K562 (cell line): ENCODE measurements at regions not wholly inside any gene's neighbourhood (a gene's known extent, or its start where the extent isn't known, plus 50 kb on each side); places are given as distances from the start of the nearest gene placed in this dataset.

Source experiments
- ATAC-seq: fragments of 200-7000 bp; cut with Tn5 transposase; 3 replicates; pipeline ENCODE4 v1.9.1; 2020; ENCODE audit warnings: moderate library complexity
- BruUV-seq: library from RNA; stranded (reverse); fragments of 400-500 nt; replicated peaks from 2 replicates; lab custom pipeline; 2021; lab: Mats Ljungman, UMichigan
- CTCF ChIA-PET: fragments of 300-600 bp; formaldehyde crosslinking; extraction: SDS; loops from one replicate; lab custom pipeline; 2021; ENCODE audit warnings: low intra/inter-chr PET ratio; lab: Yijun Ruan, JAX
- POLR2A ChIA-PET: fragments of 300-600, 350-650 bp; sonication (Branson Sonifier 250); formaldehyde crosslinking; extraction: SDS; loops from one replicate; lab custom pipeline; 2021; ENCODE audit warnings: antibody characterized with exemption, inconsistent platforms; lab: Yijun Ruan, JAX
- DNase-seq, 4 experiments: peaks; one replicate each; pipeline versions ENCODE4 v3.0.0 to v3.0.0-alpha.2; 2011 to 2018; ENCODE audit warnings: low spot score in 3 of 4, mixed read lengths in 3 of 4; ENCODE audit errors: extremely low read depth in 1 of 4
- FAIRE-seq: peaks from 2 replicates; lab custom pipeline; 2011; peaks lifted over from hg19 to GRCh38; lab: Jason Lieb, UNC
- H2AFZ ChIP-seq: 2 replicates; pipeline ENCODE4 v1.6.0; 2011; ENCODE audit warnings: low read depth, low read length, control low read depth, inconsistent platforms
- H3K27ac ChIP-seq: fragments of 200-600 bp; 3 replicates; pipeline ENCODE4 v1.8.0; 2011; ENCODE audit warnings: low read depth, mild to moderate bottlenecking, control low read depth, inconsistent platforms, low read length, moderate library complexity, mixed read lengths; ENCODE audit errors: extremely low read depth
- H3K27me3 ChIP-seq, 2 experiments: fragments of 300-600 bp in 1 of 2; 2 replicates in 1 of 2; 3 replicates in 1 of 2; pipeline versions ENCODE4 v1.6.0 to v1.8.0; 2011; ENCODE audit warnings: inconsistent platforms in 2 of 2, low read length in 2 of 2, mild to moderate bottlenecking in 1 of 2, mixed read lengths in 1 of 2, moderate library complexity in 1 of 2; ENCODE audit not compliant: control insufficient read depth in 2 of 2, insufficient read depth in 2 of 2
- H3K36me3 ChIP-seq: fragments of 300-600 bp; 3 replicates; pipeline ENCODE4 v1.8.0; 2011; ENCODE audit warnings: mild to moderate bottlenecking, low read length, inconsistent platforms; ENCODE audit not compliant: control insufficient read depth, insufficient read depth
- H3K4me1 ChIP-seq, 2 experiments: fragments of 200-600 bp in 1 of 2; replicated peaks in 1 of 2; 2 replicates in 1 of 2; 3 replicates in 1 of 2; pipeline versions ENCODE4 v1.5.1 to v1.8.0; 2011; ENCODE audit warnings: inconsistent platforms in 2 of 2, low read length in 2 of 2, mild to moderate bottlenecking in 1 of 2, mixed read lengths in 1 of 2, moderate library complexity in 1 of 2; ENCODE audit not compliant: control insufficient read depth in 2 of 2, insufficient read depth in 2 of 2
- H3K4me2 ChIP-seq: 2 replicates; pipeline ENCODE4 v1.6.1; 2011; ENCODE audit warnings: low read length, control low read depth, inconsistent platforms, mixed read lengths; ENCODE audit not compliant: insufficient read depth
- H3K4me3 ChIP-seq: fragments of 200-600 bp; sonication (generic), shearing (Covaris generic); 2 replicates; pipeline ENCODE4 v1.5.1; 2016; ENCODE audit warnings: control low read depth, inconsistent platforms
- H3K79me2 ChIP-seq: fragments of 200-600 bp; 3 replicates; pipeline ENCODE4 v1.8.0; 2011; ENCODE audit warnings: low read length, inconsistent platforms; ENCODE audit not compliant: control insufficient read depth, insufficient read depth
- H3K9ac ChIP-seq, 2 experiments: 2 replicates each; pipeline versions ENCODE4 v1.6.0 to v1.6.1; 2011; ENCODE audit warnings: low read depth in 2 of 2, low read length in 2 of 2, control low read depth in 1 of 2, inconsistent platforms in 1 of 2, mild to moderate bottlenecking in 1 of 2, mixed read lengths in 1 of 2; ENCODE audit not compliant: insufficient read depth in 1 of 2
- H3K9me1 ChIP-seq: one replicate; pipeline ENCODE4 v1.6.0; 2011; ENCODE audit warnings: inconsistent platforms, mild to moderate bottlenecking, low read length, moderate library complexity; ENCODE audit not compliant: control insufficient read depth, insufficient read depth
- H3K9me3 ChIP-seq: replicated peaks from 2 replicates; pipeline ENCODE4 v1.5.1; 2011; ENCODE audit warnings: low read depth, low read length, inconsistent platforms; ENCODE audit not compliant: control insufficient read depth, insufficient read depth
- H4K20me1 ChIP-seq: replicated peaks from 2 replicates; pipeline ENCODE4 v1.6.1; 2011; ENCODE audit warnings: low read length, inconsistent platforms, mixed read lengths; ENCODE audit not compliant: control insufficient read depth, insufficient read depth
- BRD4 ChIP-seq: fragments of 200-600 bp; sonication (generic); IDR thresholded peaks from 2 replicates; pipeline ENCODE4 v1.6.1; 2017; ENCODE audit warnings: inconsistent platforms
- FOXM1 ChIP-seq, 2 experiments: fragments of 450-650 bp in 1 of 2; sonication (generic) in 1 of 2; formaldehyde crosslinking in 1 of 2; IDR thresholded peaks; 2 replicates each; pipeline versions ENCODE4 v1.6.1 to v1.9.0; 2017 to 2022; ENCODE audit warnings: low read depth in 2 of 2, mild to moderate bottlenecking in 2 of 2, missing genetic modification reagents in 1 of 2, moderate library complexity in 1 of 2
- MLLT1 ChIP-seq, 2 experiments: fragments of 450-650 bp; IDR thresholded peaks; 2 replicates each; pipeline ENCODE4 v1.6.1; 2016
- MLX ChIP-seq, 2 experiments: fragments of 450-650 bp in 1 of 2; sonication (generic) in 1 of 2; formaldehyde crosslinking; conservative IDR thresholded peaks; 2 replicates each; pipeline versions ENCODE4 v1.4.0 to v1.8.1; 2020 to 2022; ENCODE audit warnings: mild to moderate bottlenecking in 1 of 2, missing genetic modification reagents in 1 of 2
- MYC ChIP-seq, 2 experiments: fragments of 250-450 bp in 1 of 2; sonication (Bioruptor Pico) in 1 of 2; IDR thresholded peaks; 2 replicates each; pipeline versions ENCODE4 v1.5.1 to v1.6.1; 2012 to 2021; ENCODE audit warnings: low read depth in 2 of 2, borderline replicate concordance in 1 of 2, improper control_type of control experiment in 1 of 2, low read length in 1 of 2, mild to moderate bottlenecking in 1 of 2, moderate library complexity in 1 of 2
- RAD21 ChIP-seq, 2 experiments: fragments of 250-450 bp in 1 of 2; fragments of 450-650 bp in 1 of 2; sonication (Bioruptor Pico) in 1 of 2; formaldehyde crosslinking in 1 of 2; IDR thresholded peaks in 1 of 2; conservative IDR thresholded peaks in 1 of 2; 2 replicates each; pipeline versions ENCODE4 v1.4.0 to v1.8.0; 2020 to 2022; ENCODE audit warnings: mild to moderate bottlenecking in 2 of 2, moderate library complexity in 1 of 2
- RHOXF2B ChIP-seq: fragments of 250-450 bp; sonication (Bioruptor Pico); conservative IDR thresholded peaks from 2 replicates; pipeline ENCODE4 v1.5.1; 2021
- ZBED1 ChIP-seq: IDR thresholded peaks from 2 replicates; pipeline ENCODE4 v1.6.1; 2014
- ZNF384 ChIP-seq: IDR thresholded peaks from 2 replicates; pipeline ENCODE4 v1.6.1; 2012; ENCODE audit warnings: low read depth, low read length, improper control_type of control experiment
- ZNF445 ChIP-seq: fragments of 250-450 bp; sonication (Bioruptor Pico); IDR thresholded peaks from 2 replicates; pipeline ENCODE4 v1.4.0; 2020; ENCODE audit warnings: low read depth, mild to moderate bottlenecking, moderate library complexity
- ZNF584 ChIP-seq: fragments of 200-800 bp; sonication (Bioruptor generic); IDR thresholded peaks from 2 replicates; pipeline ENCODE4 v1.6.1; 2016; ENCODE audit warnings: low read depth, mild to moderate bottlenecking, missing genetic modification characterization, missing compliant biosample characterization
- ZNF592 ChIP-seq: fragments of 450-650 bp; IDR thresholded peaks from 2 replicates; pipeline ENCODE4 v1.6.1; 2017; ENCODE audit warnings: antibody characterized with exemption, mild to moderate bottlenecking
- WGBS: fragments of 100-300 bp; shearing (Covaris generic); methylation state at CpG from one replicate; pipeline ENCODE4 v1.1.6; 2016; ENCODE audit warnings: low coverage, mixed read lengths; ENCODE audit not compliant: insufficient coverage; ENCODE audit errors: missing lambda C conversion rate; 5-methylcytosine and 5-hydroxymethylcytosine counted together
- in situ Hi-C: fragments of 300-500 bp; cut with MboI; formaldehyde crosslinking; loops from 4 replicates; pipeline ENCODE4 v1.15.0; 2018; ENCODE audit warnings: inconsistent platforms, mixed read lengths
- intact Hi-C: fragments of 100-400 bp; cut with micrococcal nuclease; formaldehyde crosslinking; loops from 2 replicates; pipeline ENCODE4 v1.14.2; 2022

GRCh38 chr12:73361156-73361863, 1089.1 kb downstream of the TRHDE start (continued):
- no peak for TF ChIP-seq MLX (CRISPR knock-in tag; conservative IDR thresholded peaks at IDR 0.05)
- no peak for TF ChIP-seq BRD4

- no peaks in the 10 kb centered on the region for H3K36me3 ChIP-seq
- H3K79me2 ChIP-seq = no peaks in the 10 kb centered on the region
- ChIA-PET POLR2A (no interaction called here), CTCF (no interaction called here)
- no peaks in the 10 kb centered on the region for H3K9me1 ChIP-seq
- no peaks in the 10 kb centered on the region for H3K27me3 ChIP-seq
- H3K9me3 ChIP-seq = no peaks in the 10 kb centered on the region; the same call in 1 of the 2 replicates
- no peak for DNase-seq
- no peaks in the 10 kb centered on the region for H4K20me1 ChIP-seq
- H3K4me2 ChIP-seq = no peak overlapping the region
- no peak for FAIRE-seq
- no peak overlapping the region for H3K27ac ChIP-seq
- H2AFZ ChIP-seq = no peak overlapping the region
- no peak overlapping the region for H3K4me3 ChIP-seq
- in situ Hi-C loops (no loop called here), intact Hi-C loops (no loop called here)
- no peak overlapping the region for H3K9ac ChIP-seq
- no TSS peak for BruUV-seq
- H3K4me1 ChIP-seq = no peaks in the 10 kb centered on the region
- ATAC-seq = no peak
- WGBS = 3% methylated on average over 4 of the region's 4 CpGs
- no peak for TF ChIP-seq ZNF384
- no peak for TF ChIP-seq ZNF592
- no peak for TF ChIP-seq RHOXF2B (CRISPR knock-in tag)
- TF ChIP-seq MYC (IDR thresholded peaks at IDR 0.05; ENCODE audit: low read depth, low read length) = no peak
- no peak for TF ChIP-seq MYC (CRISPR knock-in tag; IDR thresholded peaks at IDR 0.05; ENCODE audit: borderline replicate concordance, low read depth)
- no peak for TF ChIP-seq MLLT1 (IDR thresholded peaks at IDR 0.05)
- no peak for TF ChIP-seq FOXM1 (IDR thresholded peaks at IDR 0.05; ENCODE audit: low read depth)
- TF ChIP-seq FOXM1 (CRISPR knock-in tag; IDR thresholded peaks at IDR 0.05; ENCODE audit: low read depth) = no peak
- TF ChIP-seq ZNF445 (CRISPR knock-in tag) = no peak
- no peak for TF ChIP-seq ZBED1
- TF ChIP-seq RAD21 (CRISPR knock-in tag; conservative IDR thresholded peaks at IDR 0.05 in 1 of 2, IDR thresholded peaks at IDR 0.05 in 1 of 2) = no peak
- no peak for TF ChIP-seq ZNF584 (CRISPR knock-in tag)
Observed at GRCh38 chr12:73361864-73362230, 1089.7 kb downstream of the TRHDE start.
